ENCODE measurements at regions not wholly inside any gene's neighbourhood (a gene's known extent, or its start where the extent isn't known, plus 50 kb on each side); places are given as distances from the start of the nearest gene placed in this dataset.

GRCh38 chr12:107360482-107360881, 267.1 kb upstream of the CRY1 start:
- H3K23ac ChIP-seq (ENCODE audit: insufficient read length, low read depth, low read length), result no peak overlapping the region
- no peak overlapping the region for H2AFZ ChIP-seq (ENCODE audit: low read length)
- H4K8ac ChIP-seq (replicated peaks; ENCODE audit: insufficient read length, low read depth, low read length), result no peak overlapping the region
- H3K27ac ChIP-seq (ENCODE audit: insufficient read length, low read depth, low read length), result no peak overlapping the region
- H2BK120ac ChIP-seq (ENCODE audit: low read depth, low read length, poor library complexity, severe bottlenecking), result no peak overlapping the region
- H3K23me2 ChIP-seq (ENCODE audit: insufficient read length, low read depth, low read length, poor library complexity, severe bottlenecking), result no peaks in the 10 kb centered on the region
- H2BK15ac ChIP-seq (ENCODE audit: low read depth, low read length), result no peak overlapping the region
- no peak overlapping the region for H3K9ac ChIP-seq (ENCODE audit: extremely low read depth, insufficient read length, low read length)
- no CpG with 5 or more reads among the region's 2 CpGs for WGBS (ENCODE audit: extremely low coverage, insufficient read length, low lambda C conversion rate)
- H3K36me3 Mint-ChIP-seq (ENCODE audit: insufficient read depth in 1 of 3, low read depth in 3 of 3), result no peaks in the 10 kb centered on the region
- no peaks in the 10 kb centered on the region for H3K9me3 Mint-ChIP-seq
- H3K18ac ChIP-seq (ENCODE audit: insufficient read length, low read depth, low read length), result no peak overlapping the region
- H3K4me1 Mint-ChIP-seq, result peaks cover 4 to 7% of the 10 kb centered on the region in 2 experiments; a peak in 2 of 4 replicates
- no peaks in the 10 kb centered on the region for H3K27me3 ChIP-seq (ENCODE audit: insufficient read depth, low read length)
- no peak overlapping the region for H3K14ac ChIP-seq (ENCODE audit: insufficient read depth, low read length)
- no peaks in the 10 kb centered on the region; the same call in 1 of the 2 replicates for H3K27me3 Mint-ChIP-seq (ENCODE audit: low read depth)
- H3K4ac ChIP-seq (ENCODE audit: low read depth, low read length), result no peak overlapping the region
- H3K4me1 ChIP-seq (ENCODE audit: insufficient read depth, low read length), result no peaks in the 10 kb centered on the region
- H3K4me3 Mint-ChIP-seq, result no peak overlapping the region
- H2BK20ac ChIP-seq (ENCODE audit: low read depth, low read length, poor library complexity, severe bottlenecking), result no peak overlapping the region
- no peak overlapping the region for H4K91ac ChIP-seq (ENCODE audit: insufficient read length, low read depth, low read length)
- no peak overlapping the region for H2BK12ac ChIP-seq (ENCODE audit: insufficient read length, low read depth, low read length)
- no peak overlapping the region for H2AK5ac ChIP-seq (ENCODE audit: insufficient read length, low read length)
- H3K79me2 ChIP-seq (ENCODE audit: insufficient read depth, low read length), result no peaks in the 10 kb centered on the region
- DNase-seq, result no peak
- no peak overlapping the region for H3K56ac ChIP-seq (ENCODE audit: insufficient read length, low read depth, low read length)
- no peak for TF ChIP-seq CTCF (conservative IDR thresholded peaks at IDR 0.05)
- no peak overlapping the region for H3T11ph ChIP-seq (ENCODE audit: low read length)
- H3K79me1 ChIP-seq (ENCODE audit: insufficient read depth, low read depth, low read length, poor library complexity, severe bottlenecking), result no peaks in the 10 kb centered on the region
- H3K27ac Mint-ChIP-seq, result 0 out of 7 replicates have a peak overlapping the region, but pooled peaks of 1 of the 3 experiments have one; percentile 40
- no peak overlapping the region for H3K4me2 ChIP-seq (ENCODE audit: insufficient read depth, insufficient read length, low read length)
- no peaks in the 10 kb centered on the region for H4K20me1 ChIP-seq (ENCODE audit: control insufficient read depth, insufficient read depth, insufficient read length)
- no peak overlapping the region for H4K5ac ChIP-seq (ENCODE audit: insufficient read length, low read depth, low read length)
- H2BK5ac ChIP-seq (ENCODE audit: insufficient read length, low read length), result no peak overlapping the region
- no peaks in the 10 kb centered on the region for H3K9me3 ChIP-seq (ENCODE audit: control insufficient read depth, low read depth, low read length)

Data from H9 (cell line).